NCI-H2171 treated with DMSO at 0.1 percent for 48 hours (cell line): ENCODE measurements at regions not wholly inside any gene's neighbourhood (a gene's known extent, or its start where the extent isn't known, plus 50 kb on each side); places are given as distances from the start of the nearest gene placed in this dataset.

Experiments used
- DNase-seq: peaks from one replicate; lab custom pipeline; 2025; lab: John Stamatoyannopoulos, UW

GRCh38 chr15:95448531-95449229 is 881.8 kb upstream of the NR2F2 start:
- no peak for DNase-seq

DNA sequence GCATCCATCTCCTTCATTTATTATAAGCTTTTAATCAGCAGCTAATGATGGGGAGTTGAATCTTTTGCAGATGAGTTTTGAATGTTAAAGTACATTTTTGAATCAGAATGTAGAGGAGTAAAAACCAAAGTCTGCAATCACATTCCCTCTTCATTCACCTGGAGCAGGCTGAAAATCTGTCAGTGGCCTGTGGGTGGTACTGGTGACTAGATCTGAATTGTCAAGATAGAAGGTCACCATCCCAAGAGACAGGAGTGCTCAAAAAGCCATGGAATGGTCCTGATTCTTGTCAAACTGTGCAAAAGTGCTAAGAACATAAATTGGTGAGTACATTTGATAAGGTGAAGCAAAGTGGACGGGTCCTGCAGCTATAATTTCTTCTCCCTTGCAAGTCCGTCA is 881.3 kb upstream of the NR2F2 start:
- DNase-seq = no peak

GRCh38 chr15:95450413-95450812 is 880.1 kb upstream of the NR2F2 start:
- DNase-seq = no peak

GRCh38 chr15:95451938-95452337 is 878.6 kb upstream of the NR2F2 start:
- no peak for DNase-seq

DNA sequence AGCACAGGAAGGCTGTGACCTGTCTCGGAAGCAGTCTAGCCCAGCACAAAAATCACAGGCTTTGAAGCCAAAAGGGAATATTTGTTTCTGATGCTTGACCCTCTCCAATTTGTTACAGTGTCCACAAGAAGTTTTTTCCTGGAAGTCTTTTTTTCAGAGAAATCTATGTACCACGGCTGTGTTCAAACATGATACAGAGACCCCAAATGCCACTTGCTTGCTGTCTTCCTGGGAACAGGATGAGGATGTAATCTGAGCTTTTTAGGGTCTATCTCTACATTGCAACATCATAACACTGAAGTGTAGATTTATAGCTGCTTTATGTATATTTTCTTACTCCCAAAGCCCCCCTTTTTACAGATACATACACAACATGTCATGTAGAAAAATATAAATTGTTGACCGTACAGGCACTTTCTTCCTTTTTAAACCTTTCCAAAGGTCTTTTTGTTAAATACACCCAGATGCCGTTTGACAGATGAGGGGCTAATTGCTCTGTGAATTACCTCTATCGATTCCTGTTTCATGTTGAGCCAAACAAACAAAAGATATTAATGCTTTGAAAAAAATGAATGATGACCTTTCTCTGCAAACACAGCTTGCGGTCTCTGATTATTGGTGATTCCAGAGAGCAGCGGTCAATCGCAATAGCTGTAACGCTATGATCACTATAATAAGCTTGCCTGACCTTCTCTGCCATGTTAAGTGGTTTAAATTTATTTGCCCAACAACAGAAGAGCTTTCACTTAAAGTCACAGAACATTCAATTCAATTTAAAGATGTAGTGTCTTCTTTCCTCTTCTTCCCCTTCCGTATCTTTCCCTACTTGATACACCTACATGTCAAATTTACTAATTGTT is 875.9 kb upstream of the NR2F2 start:
- DNase-seq = no peak

- no peak for DNase-seq
Observed at GRCh38 chr15:95457520-95457919, 873.0 kb upstream of the NR2F2 start.

DNA sequence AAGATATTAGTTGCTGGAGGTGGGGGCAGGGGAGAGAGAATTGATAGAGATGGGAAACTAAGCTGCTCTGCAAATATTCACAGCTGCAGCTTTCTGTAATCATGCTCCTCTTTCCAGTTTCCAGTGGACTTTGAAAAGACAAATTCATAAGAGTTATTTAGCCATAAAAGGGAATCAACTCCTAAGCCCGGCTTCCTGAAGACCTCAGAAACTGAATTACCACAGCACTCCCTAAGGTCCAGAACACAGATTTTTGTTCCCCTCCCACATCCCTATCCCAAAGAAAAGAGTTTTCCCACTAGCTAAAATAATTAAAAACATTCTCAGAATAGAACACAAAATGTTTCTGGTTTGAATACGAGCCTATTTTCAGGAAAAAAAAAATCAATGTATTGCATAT is 871.8 kb upstream of the NR2F2 start:
- no peak for DNase-seq

DNA sequence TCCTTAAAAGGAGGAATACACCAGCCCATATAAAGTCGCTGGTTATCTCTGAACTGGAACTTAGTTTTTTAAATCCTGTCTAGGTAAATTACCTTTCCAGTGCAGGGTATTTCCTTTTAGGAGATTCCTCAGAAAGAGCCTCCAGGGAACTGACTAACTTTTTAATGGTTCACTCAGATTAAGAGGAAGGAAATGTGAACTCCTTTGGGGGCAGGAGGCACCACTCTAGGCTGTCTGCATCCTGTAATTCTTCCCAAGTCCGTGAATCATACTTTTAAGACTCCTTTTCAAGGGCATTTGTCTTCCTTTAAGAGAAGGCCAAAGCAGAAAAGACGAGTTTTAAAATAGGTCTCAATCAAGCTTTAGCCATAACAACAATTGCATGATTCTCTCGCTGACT is 871.2 kb upstream of the NR2F2 start:
- no peak for DNase-seq

DNA sequence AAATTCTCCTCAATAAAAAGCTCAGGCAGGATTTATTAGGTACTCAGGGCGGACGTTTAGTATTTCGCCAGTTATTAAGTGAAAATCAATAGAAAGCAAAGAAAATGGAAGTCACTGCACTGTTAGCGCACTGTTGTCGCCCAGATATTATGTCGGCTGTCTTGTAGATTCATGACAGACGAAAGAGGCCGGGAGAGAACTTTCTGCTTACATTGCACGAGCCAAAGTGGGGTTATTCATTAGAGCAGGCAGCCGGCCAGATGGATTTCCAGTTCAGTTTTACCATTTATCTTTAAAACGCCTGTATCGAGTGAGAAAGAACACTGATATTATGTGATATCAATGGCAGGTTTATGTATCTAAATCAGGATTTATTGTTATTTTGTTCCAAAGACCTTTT is 866.0 kb upstream of the NR2F2 start:
- DNase-seq = no peak

DNA sequence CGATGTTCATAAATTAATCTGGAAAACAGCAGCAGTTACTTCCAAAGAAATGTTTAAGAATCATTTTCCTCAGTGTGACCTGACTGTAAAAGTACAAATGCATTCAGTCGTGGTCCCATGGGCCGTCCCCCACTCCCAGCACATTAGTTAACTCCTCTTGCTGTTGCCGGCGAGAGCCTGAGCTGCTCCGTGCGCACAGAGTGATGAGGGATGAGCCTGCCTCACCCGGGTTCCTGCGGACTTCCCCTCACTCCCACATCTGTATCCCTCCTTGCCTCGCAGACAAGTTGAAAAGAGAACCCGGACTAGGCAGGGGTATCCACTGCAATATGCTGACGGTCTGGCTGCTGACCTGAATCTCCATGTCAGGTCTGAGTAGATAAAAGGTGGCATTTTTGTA is 861.7 kb upstream of the NR2F2 start:
- DNase-seq = no peak

DNA sequence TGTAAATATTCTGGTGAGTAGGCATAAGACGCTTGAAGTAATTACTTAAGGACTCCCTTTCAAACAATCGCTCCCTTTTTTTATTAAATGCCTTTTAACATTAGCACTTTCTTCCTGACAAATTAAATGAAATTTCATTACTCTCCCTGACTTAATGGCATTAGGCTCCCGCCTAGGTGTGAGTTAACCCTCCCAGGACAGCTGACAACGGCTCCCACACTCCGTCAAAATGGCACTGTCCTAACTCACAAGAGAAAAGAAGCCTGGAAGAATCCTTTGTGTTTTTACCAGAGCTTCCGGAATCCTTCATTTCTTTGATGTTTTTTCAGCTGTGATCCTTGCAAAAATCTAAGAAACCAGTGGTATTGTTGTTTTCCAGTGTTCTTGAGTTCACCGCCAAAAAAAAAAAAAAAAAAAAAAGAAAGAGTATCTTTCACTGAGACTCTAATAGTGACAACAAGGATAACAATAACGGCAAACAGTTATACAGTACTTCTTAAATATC is 861.0 kb upstream of the NR2F2 start:
- DNase-seq = no peak

DNA sequence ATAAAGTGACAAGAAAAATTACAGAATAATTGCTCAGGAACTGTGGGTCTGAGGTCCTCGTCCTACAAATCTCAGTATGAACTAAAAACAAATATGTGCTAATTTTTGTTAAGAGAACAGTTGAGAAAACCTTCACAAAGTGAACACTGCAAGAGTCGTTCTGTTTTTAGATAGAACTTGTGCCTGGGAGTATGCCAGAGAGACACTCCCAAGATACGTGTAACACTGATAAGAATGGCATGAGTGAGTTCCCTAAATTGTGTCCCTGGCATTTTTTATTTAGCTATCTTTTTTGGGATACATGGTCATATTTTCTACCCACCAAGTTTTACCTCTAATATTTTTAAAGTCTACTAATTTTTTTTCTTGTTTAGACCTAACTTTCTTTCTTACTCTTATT is 860.0 kb upstream of the NR2F2 start:
- no peak for DNase-seq

GRCh38 chr15:95470997-95471689 is 859.4 kb upstream of the NR2F2 start:
- no peak for DNase-seq

- DNase-seq = no peak
Observed at GRCh38 chr15:95471690-95472086, 858.8 kb upstream of the NR2F2 start.

DNA sequence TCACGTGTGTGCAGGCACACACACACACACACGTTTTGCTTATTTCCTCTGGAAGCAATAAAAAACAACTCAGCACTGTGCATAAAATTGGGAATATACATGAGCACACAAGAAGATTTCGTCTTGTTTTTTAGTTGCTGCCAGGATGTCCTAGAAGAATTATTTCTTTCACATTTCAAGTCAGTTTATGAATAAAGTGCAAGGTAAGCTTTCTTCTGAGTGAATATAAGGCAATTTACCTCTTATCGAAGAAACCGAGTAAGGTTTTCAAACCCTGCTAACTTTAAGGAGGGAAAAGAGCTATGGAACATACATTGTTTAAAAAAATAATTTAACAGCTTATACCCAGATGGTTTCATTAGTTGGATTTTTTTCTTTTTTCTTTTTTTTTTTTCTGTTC is 855.4 kb upstream of the NR2F2 start:
- DNase-seq = no peak

DNA sequence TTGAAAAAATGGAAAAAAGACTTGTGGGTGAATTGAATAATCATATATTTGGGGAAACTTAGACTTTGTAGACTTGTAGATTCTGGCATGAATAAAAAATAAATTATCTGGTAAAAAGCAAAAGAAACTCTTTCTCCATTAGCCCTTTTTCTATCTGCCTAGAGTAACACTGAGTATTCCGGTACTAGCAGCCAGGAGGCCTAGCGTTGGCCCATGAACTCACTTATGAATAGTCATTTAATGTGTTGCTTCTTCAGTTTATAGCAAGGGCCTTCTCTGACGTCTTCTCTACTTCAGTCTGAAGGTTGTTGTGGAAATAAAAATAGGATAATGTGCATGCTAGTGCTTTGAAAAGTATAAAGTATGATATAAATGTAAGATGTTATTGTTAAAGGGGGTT is 851.2 kb upstream of the NR2F2 start:
- no peak for DNase-seq

- DNase-seq = no peak
Observed at GRCh38 chr15:95485367-95485766, 845.1 kb upstream of the NR2F2 start.

DNA sequence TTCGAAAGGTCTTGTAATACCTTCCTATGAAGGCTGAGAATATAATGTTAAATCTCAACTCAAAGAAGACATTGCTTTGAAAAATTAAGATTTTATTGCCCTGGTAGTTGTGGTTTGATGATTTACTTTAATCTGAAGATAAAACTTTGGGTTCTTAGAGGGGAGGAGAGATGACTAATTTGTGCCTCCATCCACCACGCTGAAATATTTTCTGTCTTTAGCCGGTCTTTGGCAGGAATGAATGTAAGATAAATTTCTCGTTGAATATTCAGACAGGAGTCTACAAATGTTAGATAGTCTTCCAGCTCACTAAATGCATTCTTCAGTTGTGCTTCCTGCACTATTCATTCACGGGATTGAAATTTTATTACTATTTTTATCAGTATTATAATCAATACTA is 844.3 kb upstream of the NR2F2 start:
- no peak for DNase-seq

DNA sequence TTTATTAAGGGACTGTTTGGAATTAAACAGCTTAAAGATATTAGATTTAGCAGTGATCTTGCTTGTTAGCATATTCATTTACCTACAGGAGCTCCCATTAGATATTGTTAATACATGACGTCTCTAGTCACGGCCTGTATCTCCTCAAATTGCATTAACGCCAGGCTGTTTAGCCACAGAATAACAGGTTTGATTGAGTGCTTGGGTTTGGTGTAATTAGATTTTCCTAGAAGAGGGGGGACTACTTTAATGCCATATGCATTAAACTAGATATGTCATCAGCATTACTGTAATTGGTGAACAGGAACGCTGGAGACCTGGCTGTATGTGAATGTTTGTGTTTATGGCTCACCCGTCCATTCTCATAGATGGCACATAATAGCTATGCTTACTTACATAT is 841.4 kb upstream of the NR2F2 start:
- DNase-seq = no peak

- DNase-seq = no peak
Observed at GRCh38 chr15:95492388-95493070, 838.0 kb upstream of the NR2F2 start.

- DNase-seq = no peak
Observed at GRCh38 chr15:95494971-95495541, 835.4 kb upstream of the NR2F2 start.

DNA sequence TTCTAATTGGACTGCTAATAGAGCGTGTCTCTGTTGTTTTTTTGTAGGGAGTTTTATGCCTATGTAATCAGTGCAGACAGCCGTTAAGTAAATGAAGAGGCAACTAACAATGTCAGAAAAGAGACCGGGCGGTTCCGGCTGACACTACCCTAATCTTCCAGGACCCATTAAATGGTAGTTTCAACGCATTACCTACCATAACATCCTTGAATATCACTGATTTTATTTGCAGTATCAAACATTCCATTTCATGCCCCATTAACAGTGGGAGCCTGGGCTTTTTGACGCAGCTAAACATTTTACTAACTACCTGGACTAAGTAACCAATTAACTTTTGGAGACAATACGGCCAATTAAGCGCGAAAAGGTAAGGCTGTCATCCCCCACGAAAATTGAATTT is 832.9 kb upstream of the NR2F2 start:
- no peak for DNase-seq
